HepG2 (cell line): ENCODE measurements at regions not wholly inside any gene's neighbourhood (a gene's known extent, or its start where the extent isn't known, plus 50 kb on each side); places are given as distances from the start of the nearest gene placed in this dataset.

Source experiments
- ATAC-seq: fragments of 200-7000 bp; cut with Tn5 transposase; 3 replicates; pipeline ENCODE4 v1.9.1; 2020; ENCODE audit warnings: mild to moderate bottlenecking, moderate library complexity
- BruUV-seq: library from RNA; stranded (reverse); fragments of 400-500 nt; replicated peaks from 2 replicates; lab custom pipeline; 2021; lab: Mats Ljungman, UMichigan
- CTCF ChIA-PET: fragments of 300-600 bp; formaldehyde crosslinking; extraction: SDS; loops from one replicate; lab custom pipeline; 2021; ENCODE audit warnings: low total read pairs, inconsistent platforms, low intra/inter-chr PET ratio; lab: Yijun Ruan, JAX
- POLR2A ChIA-PET: fragments of 350-600 bp; sonication (Branson Sonifier 250); formaldehyde crosslinking; loops from one replicate; lab custom pipeline; 2020; ENCODE audit warnings: antibody characterized with exemption, inconsistent platforms; lab: Yijun Ruan, JAX
- DNase-seq: peaks from one replicate; pipeline ENCODE4 v3.0.0-alpha.2; 2015; ENCODE audit warnings: low spot score
- FAIRE-seq: peaks from 3 replicates; lab custom pipeline; 2011; peaks lifted over from hg19 to GRCh38; lab: Jason Lieb, UNC
- H2AFZ ChIP-seq: one replicate; pipeline ENCODE4 v1.6.1; 2011; ENCODE audit warnings: low read length, inconsistent platforms
- H3K27ac ChIP-seq: fragments of 300-600 bp; 3 replicates; pipeline ENCODE4 v1.8.0; 2011; ENCODE audit warnings: mixed run types, mild to moderate bottlenecking, mixed read lengths, low read length, inconsistent platforms; ENCODE audit not compliant: insufficient read depth; ENCODE audit errors: extremely low read length
- H3K27me3 ChIP-seq, 2 experiments: fragments of 200-600 bp in 1 of 2; 2 replicates in 1 of 2; 3 replicates in 1 of 2; pipeline versions ENCODE4 v1.6.0 to v1.8.0; 2011; ENCODE audit warnings: low read length in 2 of 2, mild to moderate bottlenecking in 2 of 2, moderate library complexity in 2 of 2, inconsistent platforms in 1 of 2; ENCODE audit not compliant: insufficient read depth in 2 of 2, control insufficient read depth in 1 of 2
- H3K36me3 ChIP-seq, 2 experiments: fragments of 200-600 bp in 1 of 2; replicated peaks in 1 of 2; 2 replicates in 1 of 2; 3 replicates in 1 of 2; pipeline versions ENCODE4 v1.5.1 to v1.8.0; 2011; ENCODE audit warnings: low read length in 2 of 2, inconsistent platforms in 1 of 2; ENCODE audit not compliant: insufficient read depth in 2 of 2, control insufficient read depth in 1 of 2
- H3K4me1 ChIP-seq: 2 replicates; pipeline ENCODE4 v1.5.1; 2012; ENCODE audit warnings: low read length, inconsistent platforms; ENCODE audit not compliant: insufficient read depth
- H3K4me2 ChIP-seq: 2 replicates; pipeline ENCODE4 v1.6.0; 2011; ENCODE audit warnings: low read depth, low read length, inconsistent platforms
- H3K4me3 ChIP-seq, 3 experiments: fragments of 200-600 bp in 1 of 3; sonication (generic), shearing (Covaris generic) in 1 of 3; replicated peaks in 1 of 3; 2 replicates each; pipeline ENCODE4 v1.5.1; 2011 to 2016; ENCODE audit warnings: low read length in 3 of 3, inconsistent platforms in 2 of 3, low read depth in 2 of 3, mild to moderate bottlenecking in 2 of 3, control low read depth in 1 of 3, mixed read lengths in 1 of 3; ENCODE audit not compliant: insufficient read depth in 1 of 3
- H3K79me2 ChIP-seq: one replicate; pipeline ENCODE4 v1.6.1; 2011; ENCODE audit warnings: low read length, inconsistent platforms; ENCODE audit not compliant: insufficient read depth
- H3K9ac ChIP-seq: 2 replicates; pipeline ENCODE4 v1.6.0; 2011; ENCODE audit warnings: mild to moderate bottlenecking, low read depth, low read length, inconsistent platforms; ENCODE audit not compliant: insufficient read depth
- H3K9me3 ChIP-seq: 2 replicates; pipeline ENCODE4 v1.5.1; 2012; ENCODE audit warnings: mild to moderate bottlenecking, low read length
- H4K20me1 ChIP-seq: 2 replicates; pipeline ENCODE4 v1.6.0; 2011; ENCODE audit warnings: inconsistent platforms, mild to moderate bottlenecking, low read length, moderate library complexity; ENCODE audit not compliant: insufficient read depth
- BATF2 ChIP-seq: sonication (generic); formaldehyde crosslinking; IDR thresholded peaks from 2 replicates; pipeline ENCODE4 v1.8.0; 2022; ENCODE audit warnings: mild to moderate bottlenecking, missing genetic modification reagents, moderate library complexity
- FOXC1 ChIP-seq: sonication (generic); formaldehyde crosslinking; IDR thresholded peaks from 2 replicates; pipeline ENCODE4 v1.8.0; 2022; ENCODE audit warnings: mild to moderate bottlenecking, missing genetic modification reagents, borderline replicate concordance
- HNRNPLL ChIP-seq: fragments of 200-400 bp; formaldehyde crosslinking; IDR thresholded peaks from 2 replicates; pipeline ENCODE4 v1.6.1; 2017; ENCODE audit warnings: mild to moderate bottlenecking, low read depth, low read length; ENCODE audit not compliant: poor library complexity, severe bottlenecking
- NAIF1 ChIP-seq: sonication (generic); formaldehyde crosslinking; IDR thresholded peaks from 2 replicates; pipeline ENCODE4 v1.5.0; 2020; ENCODE audit warnings: mild to moderate bottlenecking, missing genetic modification reagents, borderline replicate concordance
- NFYC ChIP-seq: IDR thresholded peaks from 2 replicates; pipeline ENCODE4 v1.6.1; 2016; ENCODE audit warnings: missing genetic modification reagents, missing compliant biosample characterization
- POLR2AphosphoS2 ChIP-seq: IDR thresholded peaks from 2 replicates; pipeline ENCODE4 v1.6.1; 2011; ENCODE audit warnings: low read depth, low read length, improper control_type of control experiment
- RBM39 ChIP-seq: fragments of 200-400 bp; formaldehyde crosslinking; IDR thresholded peaks from one replicate; pipeline ENCODE4 v1.6.1; 2018; ENCODE audit warnings: antibody characterized with exemption, mild to moderate bottlenecking, low read depth, low read length; ENCODE audit not compliant: poor library complexity, severe bottlenecking
- RELA ChIP-seq: sonication (generic); formaldehyde crosslinking; IDR thresholded peaks from 2 replicates; pipeline ENCODE4 v1.4.0; 2020; ENCODE audit warnings: missing genetic modification reagents
- SP1 ChIP-seq, 2 experiments: fragments of 450-650 bp in 1 of 2; sonication (generic) in 1 of 2; formaldehyde crosslinking in 1 of 2; IDR thresholded peaks; 2 replicates each; pipeline versions ENCODE4 v1.4.0 to v1.6.1; 2016 to 2020; ENCODE audit warnings: missing genetic modification reagents in 1 of 2
- THAP8 ChIP-seq: sonication (generic); formaldehyde crosslinking; IDR thresholded peaks from 2 replicates; pipeline ENCODE4 v1.5.1; 2020; ENCODE audit warnings: missing genetic modification reagents, mild to moderate bottlenecking, borderline replicate concordance
- ZNF431 ChIP-seq: sonication (generic); formaldehyde crosslinking; IDR thresholded peaks from 2 replicates; pipeline ENCODE4 v1.9.0; 2022; ENCODE audit warnings: missing genetic modification reagents, low read depth, mild to moderate bottlenecking, borderline replicate concordance
- ZNF567 ChIP-seq: sonication (generic); formaldehyde crosslinking; IDR thresholded peaks from 2 replicates; pipeline ENCODE4 v1.8.1; 2023; ENCODE audit warnings: mild to moderate bottlenecking, missing genetic modification reagents, borderline replicate concordance
- WGBS: methylation state at CpG from one replicate; pipeline ENCODE4 v1.1.6; 2017; ENCODE audit warnings: low lambda C conversion rate; 5-methylcytosine and 5-hydroxymethylcytosine counted together
- in situ Hi-C: cut with HindIII; loops from 2 replicates; pipeline ENCODE4 v1.10.0; 2017; ENCODE audit warnings: low pct_unique_long_range_greater_than_20kb; ENCODE audit not compliant: extremely low pct_ligation_motif_present
- intact Hi-C: fragments of 100-400 bp; cut with micrococcal nuclease; formaldehyde crosslinking; loops from one replicate; pipeline ENCODE4 v1.10.0; 2022; ENCODE audit not compliant: unreplicated experiment

GRCh38 chr2:187985195-187985594 lies 306.5 kb upstream of the GULP1 start:
- in situ Hi-C loops = no loop called here
- Histone ChIP-seq H3K9ac (no peak overlapping the region), H4K20me1 (no peaks in the 10 kb centered on the region), H3K79me2 (no peaks in the 10 kb centered on the region), H3K27ac (no peak overlapping the region), H2AFZ (no peak overlapping the region), H3K4me2 (no peak overlapping the region), H3K9me3 (no peaks in the 10 kb centered on the region), H3K36me3 (no peaks in the 10 kb centered on the region), H3K4me1 (no peaks in the 10 kb centered on the region), H3K4me3 (no peak overlapping the region), H3K27me3 (no peaks in the 10 kb centered on the region)
- no TSS peak for BruUV-seq
- ATAC-seq = no peak
- no peak for DNase-seq
- WGBS = 1% methylated on average over 2 of the region's 2 CpGs
- ChIA-PET POLR2A (no interaction called here), CTCF (no interaction called here)
- intact Hi-C loops = no loop called here
- TF ChIP-seq ZNF431 (CRISPR knock-in tag) (no peak), NFYC (CRISPR knock-in tag) (no peak), RBM39 (no peak), SP1 (IDR thresholded peaks at IDR 0.05) (no peak), SP1 (CRISPR knock-in tag; IDR thresholded peaks at IDR 0.05) (no peak), ZNF567 (CRISPR knock-in tag) (no peak), POLR2AphosphoS2 (no peak), THAP8 (CRISPR knock-in tag) (no peak), NAIF1 (no peak), BATF2 (CRISPR knock-in tag) (no peak), HNRNPLL (no peak), FOXC1 (CRISPR knock-in tag) (no peak), RELA (CRISPR knock-in tag) (no peak)
- no peak for FAIRE-seq
